ENCODE measurements at regions not wholly inside any gene's neighbourhood (a gene's known extent, or its start where the extent isn't known, plus 50 kb on each side); places are given as distances from the start of the nearest gene placed in this dataset.

DNA sequence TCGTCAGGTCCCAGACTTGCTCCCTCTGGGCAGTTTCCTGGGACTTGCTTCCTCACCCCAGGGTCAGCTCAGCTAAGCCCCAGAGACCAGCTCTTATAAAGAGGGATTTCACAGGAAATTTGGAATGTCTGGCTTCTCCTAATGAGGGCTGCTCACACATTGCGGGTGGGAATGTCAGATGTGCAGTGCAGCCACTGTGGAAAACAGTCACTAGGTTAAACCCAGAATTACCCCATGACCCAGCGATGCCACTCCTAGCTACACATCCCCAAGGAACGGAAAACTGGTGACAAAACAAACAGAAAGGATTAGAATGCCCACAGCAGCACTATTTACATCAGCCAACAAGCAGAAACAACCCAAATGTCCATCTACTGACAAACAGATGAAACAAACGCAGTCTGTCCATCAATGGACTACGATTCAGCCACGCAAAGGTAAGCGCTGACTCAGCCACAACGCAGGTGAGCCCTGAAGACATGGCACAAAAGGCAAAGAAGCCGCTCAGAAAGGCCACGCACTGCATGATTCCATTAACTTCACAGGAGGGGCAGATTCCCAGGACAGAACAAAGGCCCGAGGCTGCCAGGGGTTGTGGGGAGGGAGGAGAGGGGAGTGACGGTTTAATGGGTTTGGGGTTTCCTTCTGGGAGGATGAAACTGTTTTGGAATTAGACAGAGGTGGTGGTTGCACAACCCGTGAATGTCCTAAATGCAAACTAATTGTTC lies 63.0 kb downstream of the NCOR2 start:
- TF ChIP-seq CTCF (conservative IDR thresholded peaks at IDR 0.05 in 1 of 2, IDR thresholded peaks at IDR 0.05 in 1 of 2; ENCODE audit: low read depth in 1 of 2, low read length in 2 of 2) (no peak), EZH2 (IDR thresholded peaks at IDR 0.05; ENCODE audit: low read length, missing control alignments) (no peak)

All from fibroblast of lung (primary cell).